Upper lobe of right lung (tissue), 1 donor: ENCODE measurements at regions not wholly inside any gene's neighbourhood (a gene's known extent, or its start where the extent isn't known, plus 50 kb on each side); places are given as distances from the start of the nearest gene placed in this dataset.

Experiments used
- ATAC-seq: fragments of 200-7000 bp; cut with Tn5 transposase; one replicate; pipeline ENCODE4 v1.9.1; 2020; ENCODE audit warnings: mild to moderate bottlenecking, moderate library complexity
- DNase-seq: peaks from one replicate; pipeline ENCODE4 v3.0.0-alpha.2; 2020
- H3K27ac ChIP-seq: fragments of 200-600 bp; one replicate; pipeline ENCODE4 v1.8.0; 2022
- H3K27me3 ChIP-seq: fragments of 200-600 bp; one replicate; pipeline ENCODE4 v1.8.0; 2022; ENCODE audit warnings: mild to moderate bottlenecking
- H3K36me3 ChIP-seq: fragments of 200-600 bp; one replicate; pipeline ENCODE4 v1.8.0; 2022
- H3K4me1 ChIP-seq: fragments of 200-600 bp; one replicate; pipeline ENCODE4 v1.8.0; 2022
- H3K4me3 ChIP-seq: fragments of 200-600 bp; one replicate; pipeline ENCODE4 v1.8.0; 2022; ENCODE audit warnings: mild to moderate bottlenecking
- H3K9me3 ChIP-seq: fragments of 200-600 bp; one replicate; pipeline ENCODE4 v1.8.0; 2022
- CTCF ChIP-seq: fragments of 200-600 bp; IDR thresholded peaks from one replicate; pipeline ENCODE4 v1.8.0; 2022; ENCODE audit warnings: antibody characterized with exemption
- intact Hi-C: fragments of 100-400 bp; cut with DNase I; formaldehyde crosslinking; loops from one replicate; pipeline ENCODE4 v1.11.0; 2022
- donor health status: DM: no; HTN: yes; CAD: no; lungs with severe emphysema.

GRCh38 chr1:30253361-30253760, 470.0 kb downstream of the MATN1 start:
- intact Hi-C loops = no loop called here
- DNase-seq (no peak), ATAC-seq (no peak)
- TF ChIP-seq CTCF = no peak
- Histone ChIP-seq H3K4me1 (no peaks in the 10 kb centered on the region), H3K9me3 (no peaks in the 10 kb centered on the region), H3K4me3 (no peak overlapping the region), H3K27me3 (peaks cover 14% of the 10 kb centered on the region), H3K36me3 (no peaks in the 10 kb centered on the region), H3K27ac (no peak overlapping the region)

- TF ChIP-seq CTCF = no peak
These were observed 472.2 kb downstream of the MATN1 start for GRCh38 chr1:30250984-30251850.

GRCh38 chr1:30250338-30250983, 472.9 kb downstream of the MATN1 start:
- Histone ChIP-seq H3K9me3 (no peaks in the 10 kb centered on the region), H3K27ac (no peak overlapping the region), H3K4me3 (no peak overlapping the region), H3K4me1 (no peaks in the 10 kb centered on the region), H3K36me3 (no peaks in the 10 kb centered on the region), H3K27me3 (peaks cover 14% of the 10 kb centered on the region)
- TF ChIP-seq CTCF = no peak
- intact Hi-C loops = no loop called here
- no peak for ATAC-seq
- DNase-seq = no peak

More at GRCh38 chr1:30250984-30251850, 472.2 kb downstream of the MATN1 start:
- Histone ChIP-seq H3K27ac (no peak overlapping the region), H3K27me3 (peaks cover 14% of the 10 kb centered on the region), H3K9me3 (no peaks in the 10 kb centered on the region), H3K4me1 (no peaks in the 10 kb centered on the region), H3K4me3 (no peak overlapping the region), H3K36me3 (no peaks in the 10 kb centered on the region)
- no peak for DNase-seq
- intact Hi-C loops = no loop called here
- no peak for ATAC-seq

- Histone ChIP-seq H3K27ac (no peak overlapping the region), H3K9me3 (no peaks in the 10 kb centered on the region), H3K4me3 (no peak overlapping the region), H3K36me3 (no peaks in the 10 kb centered on the region), H3K4me1 (no peaks in the 10 kb centered on the region), H3K27me3 (peaks cover 16% of the 10 kb centered on the region)
- TF ChIP-seq CTCF = no peak
- intact Hi-C loops = no loop called here
- DNase-seq (no peak), ATAC-seq (no peak)
These were observed 473.7 kb downstream of the MATN1 start for GRCh38 chr1:30249446-30250337.

- Histone ChIP-seq H3K9me3 (no peaks in the 10 kb centered on the region), H3K27ac (no peak overlapping the region), H3K27me3 (peaks cover 12% of the 10 kb centered on the region), H3K36me3 (no peaks in the 10 kb centered on the region), H3K4me1 (no peaks in the 10 kb centered on the region), H3K4me3 (no peak overlapping the region)
- intact Hi-C loops = no loop called here
- no peak for DNase-seq
- TF ChIP-seq CTCF = no peak
- no peak for ATAC-seq
These were observed 474.6 kb downstream of the MATN1 start for GRCh38 chr1:30248774-30249173.
